Esophagus muscularis mucosa (tissue), 3 donors: ENCODE measurements at regions not wholly inside any gene's neighbourhood (a gene's known extent, or its start where the extent isn't known, plus 50 kb on each side); places are given as distances from the start of the nearest gene placed in this dataset.

Experiments used
- POLR2A ChIP-seq: fragments of 450-650 bp; IDR thresholded peaks from one replicate; pipeline ENCODE4 v1.6.1; 2017; ENCODE audit warnings: antibody characterized with exemption, moderate library complexity, mild to moderate bottlenecking, low read depth
- POLR2AphosphoS5 ChIP-seq, 2 donors: sonication (generic); formaldehyde crosslinking; IDR thresholded peaks; one replicate each; pipeline ENCODE4 v1.6.1; 2017; ENCODE audit warnings: antibody characterized with exemption in 2 of 2
- TF ChIP-seq, protein P1 (sequence below), 3 experiments: fragments of 200-600 bp in 2 of 3; fragments of 450-650 bp in 1 of 3; sonication (generic) in 2 of 3; IDR thresholded peaks; one replicate each; pipeline ENCODE4 v1.5.1; 2017 to 2019; ENCODE audit warnings: antibody characterized with exemption in 3 of 3, mild to moderate bottlenecking in 2 of 3, moderate library complexity in 1 of 3

DNA sequence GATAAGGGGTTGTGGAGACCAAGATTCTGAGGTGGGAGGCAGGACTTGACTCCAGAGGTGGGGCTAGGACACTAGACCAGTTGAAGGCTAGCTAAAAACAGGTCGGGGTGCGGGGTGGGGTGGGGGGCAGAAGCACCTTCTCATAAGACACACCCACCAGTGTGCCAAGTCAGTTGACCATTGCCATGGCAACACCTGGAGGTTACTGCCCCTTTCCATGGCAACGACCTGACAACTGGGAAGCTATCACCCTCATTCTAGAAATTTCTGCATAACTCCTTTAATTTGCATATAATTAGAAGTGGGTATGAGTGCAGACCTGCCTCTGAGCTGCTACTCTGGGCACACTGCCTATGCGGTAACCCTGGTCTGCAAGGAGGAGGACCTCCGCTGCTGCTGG is 53.9 kb upstream of the ALOX12 start:
- TF ChIP-seq POLR2A (no peak), POLR2AphosphoS5 (IDR thresholded peaks at IDR 0.05) (no peak)
- TF ChIP-seq, protein P1, sequence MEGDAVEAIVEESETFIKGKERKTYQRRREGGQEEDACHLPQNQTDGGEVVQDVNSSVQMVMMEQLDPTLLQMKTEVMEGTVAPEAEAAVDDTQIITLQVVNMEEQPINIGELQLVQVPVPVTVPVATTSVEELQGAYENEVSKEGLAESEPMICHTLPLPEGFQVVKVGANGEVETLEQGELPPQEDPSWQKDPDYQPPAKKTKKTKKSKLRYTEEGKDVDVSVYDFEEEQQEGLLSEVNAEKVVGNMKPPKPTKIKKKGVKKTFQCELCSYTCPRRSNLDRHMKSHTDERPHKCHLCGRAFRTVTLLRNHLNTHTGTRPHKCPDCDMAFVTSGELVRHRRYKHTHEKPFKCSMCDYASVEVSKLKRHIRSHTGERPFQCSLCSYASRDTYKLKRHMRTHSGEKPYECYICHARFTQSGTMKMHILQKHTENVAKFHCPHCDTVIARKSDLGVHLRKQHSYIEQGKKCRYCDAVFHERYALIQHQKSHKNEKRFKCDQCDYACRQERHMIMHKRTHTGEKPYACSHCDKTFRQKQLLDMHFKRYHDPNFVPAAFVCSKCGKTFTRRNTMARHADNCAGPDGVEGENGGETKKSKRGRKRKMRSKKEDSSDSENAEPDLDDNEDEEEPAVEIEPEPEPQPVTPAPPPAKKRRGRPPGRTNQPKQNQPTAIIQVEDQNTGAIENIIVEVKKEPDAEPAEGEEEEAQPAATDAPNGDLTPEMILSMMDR (IDR thresholded peaks at IDR 0.05) = no peak
